ENCODE measurements at regions not wholly inside any gene's neighbourhood (a gene's known extent, or its start where the extent isn't known, plus 50 kb on each side); places are given as distances from the start of the nearest gene placed in this dataset.

GRCh38 chr16:85288869-85289660, 176.8 kb upstream of the CIBAR2 start (continued):
- TF ChIP-seq ZBTB4 (CRISPR knock-in tag; IDR thresholded peaks at IDR 0.05; ENCODE audit: borderline replicate concordance) (peak; percentile 77; the same call in 1 of the 2 replicates), ARNT2 (CRISPR knock-in tag; IDR thresholded peaks at IDR 0.05; ENCODE audit: low read depth) (no peak), ZNF256 (CRISPR knock-in tag; conservative IDR thresholded peaks at IDR 0.05) (no peak), KDM3A (CRISPR knock-in tag; IDR thresholded peaks at IDR 0.05; ENCODE audit: low read depth) (peak; percentile 80; the same call in 1 of the 2 replicates), ZNF383 (CRISPR knock-in tag; IDR thresholded peaks at IDR 0.05; ENCODE audit: borderline replicate concordance) (no peak), ZNF883 (CRISPR knock-in tag; IDR thresholded peaks at IDR 0.05; ENCODE audit: not compliant biosample characterization) (peak; percentile 61), REPIN1 (CRISPR knock-in tag; IDR thresholded peaks at IDR 0.05; ENCODE audit: borderline replicate concordance, low read depth) (peak; percentile 89; the same call in 1 of the 2 replicates), RAD51 (IDR thresholded peaks at IDR 0.05; ENCODE audit: borderline replicate concordance) (no peak)
- TF ChIP-seq, protein P1, sequence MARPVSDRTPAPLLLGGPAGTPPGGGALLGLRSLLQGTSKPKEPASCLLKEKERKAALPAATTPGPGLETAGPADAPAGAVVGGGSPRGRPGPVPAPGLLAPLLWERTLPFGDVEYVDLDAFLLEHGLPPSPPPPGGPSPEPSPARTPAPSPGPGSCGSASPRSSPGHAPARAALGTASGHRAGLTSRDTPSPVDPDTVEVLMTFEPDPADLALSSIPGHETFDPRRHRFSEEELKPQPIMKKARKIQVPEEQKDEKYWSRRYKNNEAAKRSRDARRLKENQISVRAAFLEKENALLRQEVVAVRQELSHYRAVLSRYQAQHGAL (CRISPR knock-in tag; IDR thresholded peaks at IDR 0.05; ENCODE audit: not compliant biosample characterization) = no peak
- TF ChIP-seq, protein P2, sequence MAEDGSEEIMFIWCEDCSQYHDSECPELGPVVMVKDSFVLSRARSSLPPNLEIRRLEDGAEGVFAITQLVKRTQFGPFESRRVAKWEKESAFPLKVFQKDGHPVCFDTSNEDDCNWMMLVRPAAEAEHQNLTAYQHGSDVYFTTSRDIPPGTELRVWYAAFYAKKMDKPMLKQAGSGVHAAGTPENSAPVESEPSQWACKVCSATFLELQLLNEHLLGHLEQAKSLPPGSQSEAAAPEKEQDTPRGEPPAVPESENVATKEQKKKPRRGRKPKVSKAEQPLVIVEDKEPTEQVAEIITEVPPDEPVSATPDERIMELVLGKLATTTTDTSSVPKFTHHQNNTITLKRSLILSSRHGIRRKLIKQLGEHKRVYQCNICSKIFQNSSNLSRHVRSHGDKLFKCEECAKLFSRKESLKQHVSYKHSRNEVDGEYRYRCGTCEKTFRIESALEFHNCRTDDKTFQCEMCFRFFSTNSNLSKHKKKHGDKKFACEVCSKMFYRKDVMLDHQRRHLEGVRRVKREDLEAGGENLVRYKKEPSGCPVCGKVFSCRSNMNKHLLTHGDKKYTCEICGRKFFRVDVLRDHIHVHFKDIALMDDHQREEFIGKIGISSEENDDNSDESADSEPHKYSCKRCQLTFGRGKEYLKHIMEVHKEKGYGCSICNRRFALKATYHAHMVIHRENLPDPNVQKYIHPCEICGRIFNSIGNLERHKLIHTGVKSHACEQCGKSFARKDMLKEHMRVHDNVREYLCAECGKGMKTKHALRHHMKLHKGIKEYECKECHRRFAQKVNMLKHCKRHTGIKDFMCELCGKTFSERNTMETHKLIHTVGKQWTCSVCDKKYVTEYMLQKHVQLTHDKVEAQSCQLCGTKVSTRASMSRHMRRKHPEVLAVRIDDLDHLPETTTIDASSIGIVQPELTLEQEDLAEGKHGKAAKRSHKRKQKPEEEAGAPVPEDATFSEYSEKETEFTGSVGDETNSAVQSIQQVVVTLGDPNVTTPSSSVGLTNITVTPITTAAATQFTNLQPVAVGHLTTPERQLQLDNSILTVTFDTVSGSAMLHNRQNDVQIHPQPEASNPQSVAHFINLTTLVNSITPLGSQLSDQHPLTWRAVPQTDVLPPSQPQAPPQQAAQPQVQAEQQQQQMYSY (CRISPR knock-in tag; IDR thresholded peaks at IDR 0.05) = no peak
